ENCODE measurements at regions not wholly inside any gene's neighbourhood (a gene's known extent, or its start where the extent isn't known, plus 50 kb on each side); places are given as distances from the start of the nearest gene placed in this dataset.

GRCh38 chrX:115487608-115488007, 73.4 kb upstream of the PLS3 start:
- TF ChIP-seq, protein P1, sequence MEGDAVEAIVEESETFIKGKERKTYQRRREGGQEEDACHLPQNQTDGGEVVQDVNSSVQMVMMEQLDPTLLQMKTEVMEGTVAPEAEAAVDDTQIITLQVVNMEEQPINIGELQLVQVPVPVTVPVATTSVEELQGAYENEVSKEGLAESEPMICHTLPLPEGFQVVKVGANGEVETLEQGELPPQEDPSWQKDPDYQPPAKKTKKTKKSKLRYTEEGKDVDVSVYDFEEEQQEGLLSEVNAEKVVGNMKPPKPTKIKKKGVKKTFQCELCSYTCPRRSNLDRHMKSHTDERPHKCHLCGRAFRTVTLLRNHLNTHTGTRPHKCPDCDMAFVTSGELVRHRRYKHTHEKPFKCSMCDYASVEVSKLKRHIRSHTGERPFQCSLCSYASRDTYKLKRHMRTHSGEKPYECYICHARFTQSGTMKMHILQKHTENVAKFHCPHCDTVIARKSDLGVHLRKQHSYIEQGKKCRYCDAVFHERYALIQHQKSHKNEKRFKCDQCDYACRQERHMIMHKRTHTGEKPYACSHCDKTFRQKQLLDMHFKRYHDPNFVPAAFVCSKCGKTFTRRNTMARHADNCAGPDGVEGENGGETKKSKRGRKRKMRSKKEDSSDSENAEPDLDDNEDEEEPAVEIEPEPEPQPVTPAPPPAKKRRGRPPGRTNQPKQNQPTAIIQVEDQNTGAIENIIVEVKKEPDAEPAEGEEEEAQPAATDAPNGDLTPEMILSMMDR (conservative IDR thresholded peaks at IDR 0.05; ENCODE audit: low read length), result no peak
- no peak for DNase-seq (ENCODE audit: low read depth)
- H3K4me3 ChIP-seq (ENCODE audit: low read length), result no peak overlapping the region

DNA sequence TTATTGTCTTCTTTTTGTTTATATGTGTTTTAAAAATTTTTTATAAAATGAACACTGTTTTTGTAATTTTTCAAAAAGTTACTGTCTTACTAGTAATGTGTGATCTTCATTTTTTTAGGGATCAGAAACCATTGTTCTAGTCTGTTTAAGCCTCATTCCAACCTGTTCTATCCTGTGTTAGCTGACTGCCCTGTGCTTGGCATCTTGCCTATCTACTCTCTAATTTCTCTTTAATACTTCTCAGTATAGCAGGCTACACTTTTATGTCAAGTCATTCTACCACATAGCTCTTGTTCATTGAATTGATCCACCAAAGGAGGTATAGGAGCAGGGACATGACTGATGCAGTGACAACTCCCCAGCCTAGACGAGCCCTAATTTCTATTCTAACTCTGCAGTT, 70.2 kb upstream of the PLS3 start:
- DNase-seq (ENCODE audit: low read depth), result no peak
- TF ChIP-seq, protein P1 (conservative IDR thresholded peaks at IDR 0.05; ENCODE audit: low read length), result no peak
- no peak overlapping the region for H3K4me3 ChIP-seq (ENCODE audit: low read length)

- DNase-seq (ENCODE audit: low read depth), result peak; percentile 1
- TF ChIP-seq, protein P1 (conservative IDR thresholded peaks at IDR 0.05; ENCODE audit: low read length), result no peak
- no peak overlapping the region for H3K4me3 ChIP-seq (ENCODE audit: low read length)
Observed at GRCh38 chrX:115491766-115492165, 69.2 kb upstream of the PLS3 start.

DNA sequence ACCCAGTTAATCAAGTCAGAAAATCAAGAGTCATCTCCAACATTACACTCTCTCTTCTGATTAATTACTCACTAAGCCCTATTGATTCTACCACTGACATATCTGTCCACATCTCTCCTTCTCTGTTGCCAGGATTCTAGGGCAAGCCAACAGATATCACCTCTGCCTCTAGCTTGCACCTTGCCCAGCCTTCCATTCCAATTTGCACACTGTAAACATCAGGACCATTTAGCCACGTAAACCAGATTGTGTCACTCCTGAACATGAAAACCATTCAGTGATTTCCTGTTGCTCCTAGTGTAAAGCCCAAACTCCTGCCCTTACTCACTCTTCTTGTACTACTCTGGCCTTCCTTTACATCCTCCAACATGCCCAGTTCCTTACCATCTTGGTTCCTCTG, 68.0 kb upstream of the PLS3 start:
- H3K4me3 ChIP-seq (ENCODE audit: low read length), result no peak overlapping the region
- TF ChIP-seq, protein P1 (conservative IDR thresholded peaks at IDR 0.05; ENCODE audit: low read length), result no peak
- DNase-seq (ENCODE audit: low read depth), result no peak

- TF ChIP-seq, protein P1 (conservative IDR thresholded peaks at IDR 0.05; ENCODE audit: low read length), result no peak
- no peak for DNase-seq (ENCODE audit: low read depth)
Observed at GRCh38 chrX:115494161-115494560, 66.8 kb upstream of the PLS3 start.

DNA sequence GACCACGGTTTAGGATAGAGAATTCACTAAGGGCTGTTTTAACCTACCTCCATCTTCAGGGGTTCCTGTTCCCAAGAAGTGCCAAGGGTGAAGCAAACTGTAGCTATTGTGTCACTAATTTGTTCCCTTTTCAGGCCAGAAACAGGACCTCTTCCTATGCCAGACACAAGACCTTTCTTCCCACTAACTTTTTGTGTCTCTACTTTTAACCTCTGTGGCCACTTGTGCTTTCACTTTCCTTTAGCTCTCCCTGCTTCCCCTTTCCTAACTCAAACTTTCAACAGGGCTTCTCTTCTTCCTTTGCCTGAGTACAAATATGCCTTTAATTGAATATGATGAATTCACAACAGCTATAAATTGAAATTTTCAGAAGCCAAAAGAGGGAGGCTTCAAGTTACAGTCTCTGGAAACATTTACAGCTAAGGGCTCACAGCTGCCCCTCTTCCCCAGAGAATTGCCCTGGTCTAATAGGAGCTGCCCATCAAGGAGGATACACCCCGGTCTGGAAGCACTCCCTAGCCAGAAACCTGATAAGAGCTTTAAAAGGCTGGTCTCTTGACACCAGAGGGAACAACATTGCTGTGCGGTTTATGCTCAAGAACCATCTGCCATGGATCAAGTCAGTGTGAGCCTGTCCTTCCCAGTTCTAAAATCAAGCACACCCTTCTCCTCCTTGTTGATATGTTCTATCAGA, 61.7 kb upstream of the PLS3 start:
- TF ChIP-seq, protein P1 (conservative IDR thresholded peaks at IDR 0.05; ENCODE audit: low read length), result no peak
- DNase-seq (ENCODE audit: low read depth), result no peak
- H3K4me3 ChIP-seq (ENCODE audit: low read length), result no peak overlapping the region

More at GRCh38 chrX:115494161-115494560, 66.8 kb upstream of the PLS3 start:
- no peak overlapping the region for H3K4me3 ChIP-seq (ENCODE audit: low read length)

GRCh38 chrX:115503099-115503498, 57.9 kb upstream of the PLS3 start:
- DNase-seq (ENCODE audit: low read depth), result no peak
- H3K4me3 ChIP-seq (ENCODE audit: low read length), result no peak overlapping the region
- TF ChIP-seq, protein P1 (conservative IDR thresholded peaks at IDR 0.05; ENCODE audit: low read length), result no peak

Data from AG10803 (cell line).